KMS-11 (cell line): ENCODE measurements at regions not wholly inside any gene's neighbourhood (a gene's known extent, or its start where the extent isn't known, plus 50 kb on each side); places are given as distances from the start of the nearest gene placed in this dataset.

Experiments used
- H2AFZ ChIP-seq: fragments of 200-600 bp; sonication (generic); 2 replicates; pipeline ENCODE4 v1.6.1; 2016; ENCODE audit warnings: antibody characterized with exemption, mixed run types, low read depth
- H3K27ac ChIP-seq: fragments of 200-600 bp; sonication (generic); 2 replicates; pipeline ENCODE4 v1.6.1; 2016; ENCODE audit warnings: mild to moderate bottlenecking, mixed run types
- H3K27me3 ChIP-seq: fragments of 200-600 bp; sonication (generic); 2 replicates; pipeline ENCODE4 v1.6.1; 2017; ENCODE audit warnings: mild to moderate bottlenecking, low read depth, mixed run types, moderate library complexity; ENCODE audit not compliant: insufficient read depth
- H3K36me3 ChIP-seq: fragments of 200-600 bp; sonication (generic); 2 replicates; pipeline ENCODE4 v1.6.1; 2017; ENCODE audit warnings: mild to moderate bottlenecking, mixed run types; ENCODE audit not compliant: insufficient read depth
- H3K4me1 ChIP-seq: fragments of 200-600 bp; sonication (generic); 2 replicates; pipeline ENCODE4 v1.6.1; 2016; ENCODE audit warnings: mild to moderate bottlenecking, low read depth, mixed run types; ENCODE audit not compliant: poor library complexity, severe bottlenecking
- H3K4me2 ChIP-seq: fragments of 200-600 bp; sonication (generic); 2 replicates; pipeline ENCODE4 v1.7.0; 2016; ENCODE audit warnings: mild to moderate bottlenecking, mixed run types
- H3K4me3 ChIP-seq: fragments of 200-600 bp; sonication (generic); IDR thresholded peaks from 2 replicates; pipeline ENCODE4 v1.6.1; 2017; ENCODE audit warnings: low read depth, low read length, mixed read lengths; ENCODE audit not compliant: insufficient read depth
- H3K79me2 ChIP-seq: fragments of 200-600 bp; sonication (generic); 2 replicates; pipeline ENCODE4 v1.6.1; 2016; ENCODE audit warnings: low read depth, mixed run types; ENCODE audit not compliant: insufficient read depth
- H3K9ac ChIP-seq: fragments of 200-600 bp; sonication (generic); 2 replicates; pipeline ENCODE4 v1.6.1; 2016; ENCODE audit warnings: mild to moderate bottlenecking, mixed run types
- H4K20me1 ChIP-seq: fragments of 200-600 bp; sonication (generic); 2 replicates; pipeline ENCODE4 v1.6.1; 2016; ENCODE audit warnings: mild to moderate bottlenecking, mixed run types; ENCODE audit not compliant: insufficient read depth
- TF ChIP-seq, protein P1 (sequence below): fragments of 200-600 bp; sonication (generic); conservative IDR thresholded peaks from 2 replicates; pipeline ENCODE4 v1.6.1; 2017; ENCODE audit warnings: low read depth, mild to moderate bottlenecking, antibody characterized with exemption, low read length, moderate library complexity, mixed read lengths

DNA sequence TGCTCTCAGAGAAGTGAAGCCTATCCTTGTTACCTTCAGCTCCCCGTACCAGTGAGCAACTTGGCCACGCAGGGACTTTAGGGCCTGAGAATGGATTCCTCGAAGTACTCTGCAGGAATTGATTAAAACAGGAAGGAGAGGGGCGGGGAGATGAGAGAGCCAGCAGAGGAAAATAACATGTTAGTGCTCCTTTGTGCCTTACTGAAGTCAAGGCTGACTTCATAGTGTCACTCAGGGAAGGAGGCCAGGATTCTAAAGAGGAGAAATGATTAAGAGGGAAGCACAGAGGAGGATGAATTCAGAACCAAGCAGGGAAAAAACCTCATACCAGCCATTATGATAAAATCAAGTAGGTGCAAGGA lies 195.6 kb upstream of the RHOBTB1 start:
- Histone ChIP-seq H3K4me3 (no peak overlapping the region), H3K36me3 (no peaks in the 10 kb centered on the region), H2AFZ (no peak overlapping the region), H4K20me1 (no peaks in the 10 kb centered on the region), H3K9ac (no peak overlapping the region), H3K4me1 (no peaks in the 10 kb centered on the region), H3K27me3 (no peaks in the 10 kb centered on the region), H3K27ac (no peak overlapping the region), H3K4me2 (no peak overlapping the region), H3K79me2 (no peaks in the 10 kb centered on the region)
- TF ChIP-seq, protein P1, sequence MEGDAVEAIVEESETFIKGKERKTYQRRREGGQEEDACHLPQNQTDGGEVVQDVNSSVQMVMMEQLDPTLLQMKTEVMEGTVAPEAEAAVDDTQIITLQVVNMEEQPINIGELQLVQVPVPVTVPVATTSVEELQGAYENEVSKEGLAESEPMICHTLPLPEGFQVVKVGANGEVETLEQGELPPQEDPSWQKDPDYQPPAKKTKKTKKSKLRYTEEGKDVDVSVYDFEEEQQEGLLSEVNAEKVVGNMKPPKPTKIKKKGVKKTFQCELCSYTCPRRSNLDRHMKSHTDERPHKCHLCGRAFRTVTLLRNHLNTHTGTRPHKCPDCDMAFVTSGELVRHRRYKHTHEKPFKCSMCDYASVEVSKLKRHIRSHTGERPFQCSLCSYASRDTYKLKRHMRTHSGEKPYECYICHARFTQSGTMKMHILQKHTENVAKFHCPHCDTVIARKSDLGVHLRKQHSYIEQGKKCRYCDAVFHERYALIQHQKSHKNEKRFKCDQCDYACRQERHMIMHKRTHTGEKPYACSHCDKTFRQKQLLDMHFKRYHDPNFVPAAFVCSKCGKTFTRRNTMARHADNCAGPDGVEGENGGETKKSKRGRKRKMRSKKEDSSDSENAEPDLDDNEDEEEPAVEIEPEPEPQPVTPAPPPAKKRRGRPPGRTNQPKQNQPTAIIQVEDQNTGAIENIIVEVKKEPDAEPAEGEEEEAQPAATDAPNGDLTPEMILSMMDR, result no peak

DNA sequence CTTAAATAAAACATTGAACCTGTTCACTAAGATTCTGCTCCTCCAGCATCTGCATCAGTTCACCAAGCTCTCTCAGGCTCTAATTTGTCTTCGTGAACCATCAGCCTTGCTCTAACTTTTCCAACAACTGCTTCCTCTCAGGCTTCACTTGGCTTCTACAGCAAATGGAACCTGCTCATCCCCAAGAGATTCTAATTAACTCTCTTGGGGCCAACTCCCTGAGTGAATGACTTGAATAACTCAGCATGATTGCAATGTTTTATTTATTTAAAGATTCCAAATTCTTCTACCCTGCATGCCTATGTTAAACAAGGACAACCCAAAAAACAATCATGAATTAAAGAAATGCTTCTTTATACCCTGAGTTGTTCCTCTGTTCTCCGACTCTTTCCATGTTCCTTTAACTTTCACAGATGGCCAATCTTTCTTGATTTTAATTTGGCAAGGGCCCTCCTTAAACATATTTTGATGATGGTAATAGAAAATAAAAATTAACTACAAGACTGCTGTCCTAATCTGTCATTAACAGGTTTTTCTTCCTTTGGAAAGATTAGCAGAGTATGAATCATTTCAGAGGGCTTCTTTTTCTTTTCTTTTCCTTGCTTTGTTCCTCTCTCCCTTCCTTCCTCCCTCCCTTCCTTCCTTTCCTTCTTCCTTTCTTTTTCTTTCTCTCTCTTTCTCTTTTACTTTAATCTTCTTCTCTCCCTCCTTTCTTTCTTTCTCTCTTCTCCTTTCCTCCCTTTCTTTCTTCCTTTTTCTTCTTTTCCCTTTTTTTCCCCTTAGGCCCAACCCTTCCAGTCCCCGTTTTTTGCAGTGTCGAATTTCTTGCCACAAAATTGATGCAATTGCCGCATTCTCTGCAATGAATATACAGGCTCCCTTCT lies 195.0 kb upstream of the RHOBTB1 start:
- H3K27ac ChIP-seq, result no peak overlapping the region
- no peak overlapping the region for H3K9ac ChIP-seq
- H2AFZ ChIP-seq, result no peak overlapping the region
- no peak overlapping the region for H3K4me2 ChIP-seq
- TF ChIP-seq, protein P1, result no peak
- H3K36me3 ChIP-seq, result no peaks in the 10 kb centered on the region
- no peaks in the 10 kb centered on the region for H4K20me1 ChIP-seq
- H3K4me3 ChIP-seq, result no peak overlapping the region
- no peaks in the 10 kb centered on the region for H3K27me3 ChIP-seq
- H3K79me2 ChIP-seq, result no peaks in the 10 kb centered on the region
- H3K4me1 ChIP-seq, result no peaks in the 10 kb centered on the region

- H3K36me3 ChIP-seq, result no peaks in the 10 kb centered on the region
- no peaks in the 10 kb centered on the region for H3K4me1 ChIP-seq
- H3K4me3 ChIP-seq, result no peak overlapping the region
- TF ChIP-seq, protein P1, result no peak
- no peak overlapping the region for H3K4me2 ChIP-seq
- H3K79me2 ChIP-seq, result no peaks in the 10 kb centered on the region
- H3K27ac ChIP-seq, result no peak overlapping the region
- no peak overlapping the region for H2AFZ ChIP-seq
- no peak overlapping the region for H3K9ac ChIP-seq
- H4K20me1 ChIP-seq, result no peaks in the 10 kb centered on the region
- no peaks in the 10 kb centered on the region for H3K27me3 ChIP-seq
These were observed 192.2 kb upstream of the RHOBTB1 start for GRCh38 chr10:61136139-61136538.

- H3K4me1 ChIP-seq, result no peaks in the 10 kb centered on the region
- no peak overlapping the region for H3K27ac ChIP-seq
- no peaks in the 10 kb centered on the region for H3K36me3 ChIP-seq
- no peak overlapping the region for H2AFZ ChIP-seq
- H4K20me1 ChIP-seq, result no peaks in the 10 kb centered on the region
- H3K4me3 ChIP-seq, result no peak overlapping the region
- TF ChIP-seq, protein P1, result no peak
- no peak overlapping the region for H3K4me2 ChIP-seq
- no peak overlapping the region for H3K9ac ChIP-seq
- no peaks in the 10 kb centered on the region for H3K27me3 ChIP-seq
- no peaks in the 10 kb centered on the region for H3K79me2 ChIP-seq
These were observed 191.3 kb upstream of the RHOBTB1 start for GRCh38 chr10:61135276-61135721.
